ENCODE measurements at regions not wholly inside any gene's neighbourhood (a gene's known extent, or its start where the extent isn't known, plus 50 kb on each side); places are given as distances from the start of the nearest gene placed in this dataset.

- no peak overlapping the region for H3K27ac Mint-ChIP-seq (ENCODE audit: unreplicated experiment)
- no peak overlapping the region for H3K4me3 Mint-ChIP-seq
- no peaks in the 10 kb centered on the region for H3K27me3 Mint-ChIP-seq (ENCODE audit: low read depth)
- H3K36me3 Mint-ChIP-seq (ENCODE audit: low read depth), result no peaks in the 10 kb centered on the region
- DNase-seq (ENCODE audit: low read depth, low spot score), result no peak
- H3K4me1 Mint-ChIP-seq, result no peaks in the 10 kb centered on the region
- H3K9me3 Mint-ChIP-seq, result peaks cover 4% of the 10 kb centered on the region
- TF ChIP-seq CTCF (conservative IDR thresholded peaks at IDR 0.05), result no peak
Measured at GRCh38 chr13:22168437-22169190, 497.7 kb downstream of the FGF9 start.

GRCh38 chr13:22169473-22169872 lies 498.6 kb downstream of the FGF9 start:
- Mint-ChIP-seq H3K27me3 (ENCODE audit: low read depth) (no peaks in the 10 kb centered on the region), H3K27ac (ENCODE audit: unreplicated experiment) (no peak overlapping the region), H3K4me3 (no peak overlapping the region), H3K36me3 (ENCODE audit: low read depth) (no peaks in the 10 kb centered on the region), H3K4me1 (no peaks in the 10 kb centered on the region), H3K9me3 (peaks cover 4% of the 10 kb centered on the region)
- no peak for TF ChIP-seq CTCF (conservative IDR thresholded peaks at IDR 0.05)
- no peak for DNase-seq (ENCODE audit: low read depth, low spot score)

GRCh38 chr13:22173610-22174009 lies 502.7 kb downstream of the FGF9 start:
- Mint-ChIP-seq H3K9me3 (peaks cover 9% of the 10 kb centered on the region), H3K4me3 (no peak overlapping the region), H3K27me3 (ENCODE audit: low read depth) (peaks cover 2% of the 10 kb centered on the region), H3K4me1 (no peaks in the 10 kb centered on the region), H3K36me3 (ENCODE audit: low read depth) (no peaks in the 10 kb centered on the region), H3K27ac (ENCODE audit: unreplicated experiment) (no peak overlapping the region)
- TF ChIP-seq CTCF (conservative IDR thresholded peaks at IDR 0.05), result no peak
- no peak for DNase-seq (ENCODE audit: low read depth, low spot score)

GRCh38 chr13:22175241-22175640 lies 504.4 kb downstream of the FGF9 start:
- DNase-seq (ENCODE audit: low read depth, low spot score), result no peak
- Mint-ChIP-seq H3K36me3 (ENCODE audit: low read depth) (no peaks in the 10 kb centered on the region), H3K27me3 (ENCODE audit: low read depth) (peaks cover 2% of the 10 kb centered on the region), H3K9me3 (peaks cover 9% of the 10 kb centered on the region), H3K4me1 (no peaks in the 10 kb centered on the region), H3K27ac (ENCODE audit: unreplicated experiment) (no peak overlapping the region), H3K4me3 (no peak overlapping the region)
- no peak for TF ChIP-seq CTCF (conservative IDR thresholded peaks at IDR 0.05)

GRCh38 chr13:22175815-22176214 lies 504.9 kb downstream of the FGF9 start:
- no peak for TF ChIP-seq CTCF (conservative IDR thresholded peaks at IDR 0.05)
- no peak for DNase-seq (ENCODE audit: low read depth, low spot score)
- Mint-ChIP-seq H3K4me1 (no peaks in the 10 kb centered on the region), H3K4me3 (no peak overlapping the region), H3K9me3 (peaks cover 9% of the 10 kb centered on the region), H3K27me3 (ENCODE audit: low read depth) (peaks cover 2% of the 10 kb centered on the region), H3K36me3 (ENCODE audit: low read depth) (no peaks in the 10 kb centered on the region), H3K27ac (ENCODE audit: unreplicated experiment) (no peak overlapping the region)
